ENCODE measurements at regions not wholly inside any gene's neighbourhood (a gene's known extent, or its start where the extent isn't known, plus 50 kb on each side); places are given as distances from the start of the nearest gene placed in this dataset.

DNA sequence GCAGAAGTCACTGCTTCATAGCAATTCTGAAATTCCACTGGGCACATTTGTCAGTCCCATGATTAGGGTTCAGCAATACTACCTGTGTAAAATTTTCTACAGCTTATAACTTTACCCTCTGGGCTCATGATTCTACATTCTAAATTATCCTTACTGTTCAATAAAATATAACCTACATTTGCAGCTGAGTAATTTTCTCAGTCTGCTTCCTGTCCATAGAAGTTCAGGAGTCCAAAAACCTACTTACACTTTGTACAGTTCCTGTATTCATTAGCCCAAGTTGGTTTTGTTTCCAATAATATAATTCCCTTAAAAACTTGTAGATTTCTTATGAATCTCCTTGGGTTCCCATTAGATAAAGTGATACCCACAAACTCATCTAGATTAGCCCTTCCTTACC, 295.3 kb downstream of the SP3 start:
- H3K4me3 ChIP-seq (ENCODE audit: low read depth, low read length): no peak overlapping the region
- in situ Hi-C loops (cut with HindIII; ENCODE audit: low sequenced_read_pairs): no loop called here
- TF ChIP-seq, protein P1, sequence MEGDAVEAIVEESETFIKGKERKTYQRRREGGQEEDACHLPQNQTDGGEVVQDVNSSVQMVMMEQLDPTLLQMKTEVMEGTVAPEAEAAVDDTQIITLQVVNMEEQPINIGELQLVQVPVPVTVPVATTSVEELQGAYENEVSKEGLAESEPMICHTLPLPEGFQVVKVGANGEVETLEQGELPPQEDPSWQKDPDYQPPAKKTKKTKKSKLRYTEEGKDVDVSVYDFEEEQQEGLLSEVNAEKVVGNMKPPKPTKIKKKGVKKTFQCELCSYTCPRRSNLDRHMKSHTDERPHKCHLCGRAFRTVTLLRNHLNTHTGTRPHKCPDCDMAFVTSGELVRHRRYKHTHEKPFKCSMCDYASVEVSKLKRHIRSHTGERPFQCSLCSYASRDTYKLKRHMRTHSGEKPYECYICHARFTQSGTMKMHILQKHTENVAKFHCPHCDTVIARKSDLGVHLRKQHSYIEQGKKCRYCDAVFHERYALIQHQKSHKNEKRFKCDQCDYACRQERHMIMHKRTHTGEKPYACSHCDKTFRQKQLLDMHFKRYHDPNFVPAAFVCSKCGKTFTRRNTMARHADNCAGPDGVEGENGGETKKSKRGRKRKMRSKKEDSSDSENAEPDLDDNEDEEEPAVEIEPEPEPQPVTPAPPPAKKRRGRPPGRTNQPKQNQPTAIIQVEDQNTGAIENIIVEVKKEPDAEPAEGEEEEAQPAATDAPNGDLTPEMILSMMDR (IDR thresholded peaks at IDR 0.05; ENCODE audit: low read depth, low read length, missing control alignments): no peak
- no peak for DNase-seq (ENCODE audit: low read depth)

GRCh38 chr2:173672573-173673340, 292.4 kb downstream of the SP3 start:
- TF ChIP-seq, protein P1 (IDR thresholded peaks at IDR 0.05; ENCODE audit: low read depth, low read length, missing control alignments): no peak
- in situ Hi-C loops (cut with HindIII; ENCODE audit: low sequenced_read_pairs): no loop called here
- DNase-seq (ENCODE audit: low read depth): no peak
- no peak overlapping the region for H3K4me3 ChIP-seq (ENCODE audit: low read depth, low read length)

GRCh38 chr2:173673640-173674039, 291.5 kb downstream of the SP3 start:
- H3K4me3 ChIP-seq (ENCODE audit: low read depth, low read length): no peak overlapping the region
- TF ChIP-seq, protein P1 (IDR thresholded peaks at IDR 0.05; ENCODE audit: low read depth, low read length, missing control alignments): no peak
- DNase-seq (ENCODE audit: low read depth): no peak
- in situ Hi-C loops (cut with HindIII; ENCODE audit: low sequenced_read_pairs): no loop called here

GRCh38 chr2:173676647-173677046, 288.5 kb downstream of the SP3 start:
- no peak overlapping the region for H3K4me3 ChIP-seq (ENCODE audit: low read depth, low read length)
- in situ Hi-C loops (cut with HindIII; ENCODE audit: low sequenced_read_pairs): no loop called here
- TF ChIP-seq, protein P1 (IDR thresholded peaks at IDR 0.05; ENCODE audit: low read depth, low read length, missing control alignments): no peak
- DNase-seq (ENCODE audit: low read depth): no peak

GRCh38 chr2:173678186-173678585, 287.0 kb downstream of the SP3 start:
- no peak overlapping the region for H3K4me3 ChIP-seq (ENCODE audit: low read depth, low read length)
- TF ChIP-seq, protein P1 (IDR thresholded peaks at IDR 0.05; ENCODE audit: low read depth, low read length, missing control alignments): no peak
- in situ Hi-C loops (cut with HindIII; ENCODE audit: low sequenced_read_pairs): no loop called here
- no peak for DNase-seq (ENCODE audit: low read depth)

- no peak for DNase-seq (ENCODE audit: low read depth)
- TF ChIP-seq, protein P1 (IDR thresholded peaks at IDR 0.05; ENCODE audit: low read depth, low read length, missing control alignments): no peak
- H3K4me3 ChIP-seq (ENCODE audit: low read depth, low read length): no peak overlapping the region
- in situ Hi-C loops (cut with HindIII; ENCODE audit: low sequenced_read_pairs): no loop called here
Measured at GRCh38 chr2:173680574-173680973, 284.6 kb downstream of the SP3 start.

All from astrocyte of the cerebellum (primary cell).